ENCODE measurements at regions not wholly inside any gene's neighbourhood (a gene's known extent, or its start where the extent isn't known, plus 50 kb on each side); places are given as distances from the start of the nearest gene placed in this dataset.

DNA sequence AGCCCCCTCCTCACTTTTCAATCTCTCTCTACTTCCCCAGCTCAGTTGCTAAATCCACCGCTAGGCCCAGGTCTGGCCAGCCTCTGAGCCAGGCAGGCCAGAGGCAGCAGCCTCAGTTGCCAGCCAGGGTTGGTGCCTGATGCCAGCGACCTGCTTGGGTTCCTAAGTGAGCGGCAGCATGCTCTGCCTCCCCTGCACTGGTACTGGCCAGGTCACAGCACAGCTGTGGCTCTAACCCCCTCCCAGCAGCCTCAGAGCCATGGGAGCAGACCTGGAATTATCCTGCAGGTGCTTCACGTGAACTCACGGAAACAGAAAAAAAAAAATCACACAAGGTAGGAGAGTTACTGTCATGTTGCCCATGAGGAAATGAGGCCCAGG, 82.5 kb upstream of the ATF3 start:
- no peak for DNase-seq (ENCODE audit: low read depth in 2 of 2)

DNA sequence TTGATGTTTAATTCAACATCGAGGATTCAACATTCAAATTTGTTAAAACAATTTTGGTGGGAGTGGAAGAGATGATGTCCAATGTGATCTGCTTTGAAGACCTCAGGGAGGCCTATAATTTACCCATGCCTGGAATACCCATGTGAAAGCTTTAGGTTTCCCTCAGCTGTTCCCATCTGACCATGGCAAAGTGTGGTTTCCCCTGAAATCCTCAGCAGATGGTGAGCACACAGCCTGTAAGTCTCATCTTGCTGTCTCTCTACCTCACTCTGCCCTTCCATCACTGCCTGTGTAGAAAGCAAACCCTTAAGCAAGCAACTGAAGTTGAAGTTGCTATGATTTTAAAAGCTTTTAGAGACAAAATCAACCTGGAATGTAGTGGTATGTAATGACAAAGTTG, 80.1 kb upstream of the ATF3 start:
- no peak for DNase-seq (ENCODE audit: low read depth in 2 of 2)

- no peak for DNase-seq (ENCODE audit: low read depth in 2 of 2)
Measured at GRCh38 chr1:212529211-212529741, 79.3 kb upstream of the ATF3 start.

- no peak for DNase-seq (ENCODE audit: low read depth in 2 of 2)
Measured at GRCh38 chr1:212531267-212531666, 77.3 kb upstream of the ATF3 start.

- no peak for DNase-seq (ENCODE audit: low read depth in 2 of 2)
Measured at GRCh38 chr1:212531796-212532195, 76.8 kb upstream of the ATF3 start.

DNA sequence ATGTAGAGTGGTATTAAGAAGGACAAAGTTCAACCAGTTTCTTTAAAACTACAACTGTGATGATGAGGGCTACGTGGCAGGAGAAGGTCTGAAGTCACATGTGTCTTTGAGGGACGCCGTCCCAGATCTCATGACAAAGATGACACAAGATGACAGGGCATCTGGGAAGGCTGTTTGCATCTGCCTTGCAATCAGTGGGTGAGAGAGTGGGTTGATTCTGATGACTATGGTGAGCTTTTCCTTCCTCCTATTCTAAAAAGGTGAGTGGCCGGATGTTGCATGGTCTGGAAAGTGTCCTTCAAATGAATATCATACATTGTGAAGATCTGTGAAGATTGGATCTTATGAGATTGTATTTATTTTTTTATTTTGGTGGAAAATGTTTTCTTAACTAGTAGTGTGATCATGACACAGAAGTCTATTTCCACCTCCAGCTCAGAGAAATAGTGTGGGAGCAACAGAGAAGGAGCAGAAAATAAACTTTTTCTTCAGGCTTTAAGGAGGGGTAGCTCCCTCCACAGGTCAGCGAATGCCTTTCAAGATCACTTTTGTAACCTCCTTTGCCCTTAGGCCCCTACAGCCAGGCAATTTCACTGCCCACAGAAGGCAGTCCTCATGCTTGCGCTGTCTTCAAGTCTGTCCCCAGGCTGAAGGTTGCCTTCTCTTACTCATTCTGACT, 76.0 kb upstream of the ATF3 start:
- no peak for DNase-seq (ENCODE audit: low read depth in 2 of 2)

DNA sequence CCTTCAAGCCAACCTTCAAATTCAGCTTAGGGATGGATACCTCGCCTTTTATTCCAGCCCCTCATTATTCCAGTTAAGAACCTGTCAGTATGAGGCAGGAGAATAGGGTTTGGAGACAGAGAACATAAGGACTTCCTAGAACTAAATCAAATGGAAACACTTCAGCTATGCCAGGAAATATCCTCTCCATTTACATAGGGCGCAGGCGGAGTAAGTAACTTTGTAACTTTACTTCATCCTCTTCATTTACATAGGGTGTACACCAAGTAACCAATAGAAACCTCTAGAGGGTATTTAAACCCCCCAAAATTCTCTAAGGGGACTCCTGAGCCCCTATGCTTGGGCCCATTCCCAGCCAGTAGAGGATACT, 75.4 kb upstream of the ATF3 start:
- no peak for DNase-seq (ENCODE audit: low read depth in 2 of 2)

GRCh38 chr1:212536586-212536985, 72.0 kb upstream of the ATF3 start:
- DNase-seq (ENCODE audit: low read depth in 2 of 2), result no peak

GRCh38 chr1:212537610-212538009, 71.0 kb upstream of the ATF3 start:
- DNase-seq (ENCODE audit: low read depth in 2 of 2), result no peak

DNA sequence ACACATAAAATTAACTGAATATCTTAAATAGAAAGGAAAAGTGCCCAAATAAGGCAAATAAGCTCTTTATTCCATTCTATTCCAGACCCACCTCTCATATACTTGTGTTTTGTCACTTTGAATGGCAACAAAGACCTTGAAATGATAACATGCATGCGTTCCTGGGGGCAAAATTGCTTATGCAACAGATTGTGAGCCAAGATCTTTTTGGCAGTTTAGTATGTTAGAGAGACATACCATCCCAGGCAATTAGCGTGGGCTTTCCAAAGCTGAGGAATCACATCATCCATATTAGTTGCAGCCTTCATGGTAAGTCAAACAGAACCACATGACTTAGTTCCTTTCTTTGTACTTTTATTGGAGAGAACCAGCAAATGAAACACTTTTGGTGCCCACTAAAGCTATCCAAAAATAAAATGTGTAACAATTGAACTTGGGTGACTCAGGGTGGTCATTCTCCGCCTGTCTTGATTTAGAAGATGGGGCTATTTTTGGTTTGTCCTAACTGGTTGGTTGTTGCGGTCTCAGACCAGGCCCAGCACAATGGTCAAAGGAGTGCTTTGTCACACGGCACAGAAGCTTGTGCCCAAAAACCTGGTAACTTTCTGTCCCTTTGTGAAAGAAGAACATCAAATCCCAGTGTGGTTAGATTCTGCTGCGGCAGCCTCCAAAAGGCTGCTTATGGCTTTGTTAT, 68.7 kb upstream of the ATF3 start:
- DNase-seq (ENCODE audit: low read depth in 2 of 2), result no peak

DNA sequence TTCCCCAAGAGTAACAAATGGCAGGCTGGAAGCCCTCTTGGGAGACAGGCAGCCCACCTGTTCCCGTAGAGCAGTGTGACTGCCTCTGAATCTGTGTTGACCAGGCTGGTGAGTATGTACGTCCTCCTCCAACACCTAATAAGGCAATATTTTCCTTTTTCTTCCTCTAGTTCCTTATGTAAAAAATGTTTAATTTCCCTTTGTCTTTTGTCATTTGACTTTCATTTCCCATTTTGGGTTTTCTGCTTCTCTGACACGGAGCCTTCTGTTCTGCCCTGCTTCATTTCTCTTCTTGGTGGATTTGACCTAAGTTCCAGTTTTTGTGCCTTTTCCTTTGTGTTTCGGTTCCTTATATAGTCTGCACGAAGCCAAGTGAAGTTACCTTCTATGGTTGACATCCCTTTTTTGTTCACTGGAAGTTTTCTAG, 65.8 kb upstream of the ATF3 start:
- DNase-seq (ENCODE audit: low read depth in 2 of 2), result no peak

GRCh38 chr1:212544110-212544509, 64.5 kb upstream of the ATF3 start:
- DNase-seq (ENCODE audit: low read depth in 2 of 2), result no peak

DNA sequence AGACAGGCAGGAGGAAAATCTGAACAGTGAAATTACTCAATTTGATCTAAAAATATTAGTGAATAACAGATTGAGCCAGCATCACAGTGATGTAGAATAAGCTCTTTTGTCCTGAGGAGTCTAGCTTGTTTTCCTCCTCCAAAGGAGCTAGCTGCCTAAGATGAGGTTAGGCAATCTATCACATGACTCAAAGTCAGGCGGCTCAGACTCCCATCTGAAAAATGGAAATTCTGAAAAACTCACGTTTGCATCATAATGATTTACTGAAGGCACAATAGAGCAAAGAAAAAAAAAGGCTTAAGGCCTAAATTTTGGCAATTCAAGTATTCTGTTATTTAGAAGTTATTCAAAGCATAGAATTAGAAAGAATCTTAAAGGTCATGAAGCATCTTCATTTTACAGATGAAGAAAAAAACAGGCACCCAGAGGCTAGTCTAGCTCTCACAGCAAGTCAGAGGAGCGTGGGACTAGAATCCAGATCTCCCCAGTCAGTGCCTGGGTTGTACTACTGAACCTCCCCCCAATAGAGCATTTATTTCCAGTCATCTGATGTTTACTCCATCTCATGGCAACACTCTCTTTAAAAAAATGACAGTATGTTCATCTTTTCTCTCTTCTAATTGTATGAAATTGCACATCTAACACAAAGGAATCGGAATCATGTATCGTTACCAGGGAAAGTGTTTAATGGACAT, 62.5 kb upstream of the ATF3 start:
- no peak for DNase-seq (ENCODE audit: low read depth in 2 of 2)

- DNase-seq (ENCODE audit: low read depth in 2 of 2), result no peak
Measured at GRCh38 chr1:212549503-212550017, 59.0 kb upstream of the ATF3 start.

- DNase-seq (ENCODE audit: low read depth in 2 of 2), result no peak
Measured at GRCh38 chr1:212551929-212552328, 56.6 kb upstream of the ATF3 start.

- no peak for DNase-seq (ENCODE audit: low read depth in 2 of 2)
Measured at GRCh38 chr1:212553676-212554075, 54.9 kb upstream of the ATF3 start.

DNA sequence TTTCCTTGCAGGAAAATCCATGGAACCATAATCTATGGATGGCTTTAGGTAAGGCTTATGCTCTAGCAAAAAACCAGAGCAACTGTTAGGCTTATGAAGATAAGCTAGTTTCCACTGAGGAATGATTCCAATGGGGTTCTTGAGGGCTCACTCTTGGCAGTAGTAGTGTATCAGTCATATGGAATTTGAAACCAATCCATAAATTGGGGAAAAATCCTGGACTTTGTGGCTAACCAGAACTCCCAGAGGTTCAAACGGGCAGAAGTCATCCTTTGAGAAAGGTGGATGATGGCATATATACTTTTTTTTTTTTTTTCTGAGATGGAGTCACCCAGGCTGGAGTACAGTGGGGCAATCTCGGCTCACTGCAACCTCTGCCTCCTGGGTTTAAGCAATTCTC, 54.2 kb upstream of the ATF3 start:
- DNase-seq (ENCODE audit: low read depth in 2 of 2), result no peak

DNA sequence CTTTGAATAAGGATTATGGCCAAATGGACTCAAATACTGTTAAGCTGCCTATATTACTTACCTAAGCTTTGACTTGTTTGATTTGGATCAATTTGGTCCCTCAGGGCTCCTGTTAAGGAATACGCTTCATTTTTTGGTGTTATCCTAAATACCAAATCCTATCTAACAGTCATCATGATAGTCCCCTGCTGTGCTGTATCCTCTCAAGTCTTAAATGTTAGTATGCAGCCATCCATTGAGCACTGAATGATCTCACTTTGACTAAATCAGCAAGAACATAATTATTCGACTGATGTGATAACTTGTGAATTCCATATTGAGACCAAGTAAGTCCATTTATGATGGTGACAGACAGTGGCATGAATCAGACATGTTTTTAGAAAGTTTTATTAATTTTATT, 53.1 kb upstream of the ATF3 start:
- DNase-seq (ENCODE audit: low read depth in 2 of 2), result no peak

DNA sequence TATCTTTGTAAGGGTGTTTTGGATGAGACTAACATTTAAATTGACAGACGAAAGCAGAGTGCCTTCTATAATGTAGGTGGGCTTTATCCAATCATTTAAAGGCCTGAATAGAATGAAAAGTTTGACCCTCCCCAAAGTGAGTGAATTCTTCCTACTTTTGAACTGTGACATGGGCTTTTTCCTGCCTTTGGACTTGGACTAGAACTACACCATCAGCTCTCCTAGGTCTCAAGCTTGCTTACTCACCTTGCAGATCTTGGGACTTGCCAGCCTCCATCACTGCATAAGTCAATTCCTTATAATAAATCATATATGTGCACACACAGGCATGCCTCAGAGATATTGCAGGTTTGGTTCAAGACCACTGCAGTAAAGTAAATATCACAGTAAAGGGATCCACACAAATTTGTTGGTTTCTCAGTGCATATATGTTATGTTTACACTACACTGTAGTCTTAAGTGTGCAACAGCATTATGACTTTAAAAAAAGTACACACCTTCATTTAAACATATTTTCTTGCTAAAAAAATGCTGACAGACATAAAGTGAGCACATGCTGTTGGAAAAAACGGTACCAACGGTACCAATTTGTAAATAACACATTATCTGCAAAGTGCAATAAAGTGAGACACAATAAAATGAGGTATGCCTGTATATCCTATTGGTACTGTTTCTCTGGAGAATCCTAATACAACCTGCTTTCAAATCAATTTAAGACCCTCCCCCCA, 51.6 kb upstream of the ATF3 start:
- DNase-seq (ENCODE audit: low read depth in 2 of 2), result no peak

GRCh38 chr1:212557739-212558692, 50.5 kb upstream of the ATF3 start:
- DNase-seq (ENCODE audit: low read depth in 2 of 2), result no peak

Measured in stimulated activated CD8-positive, alpha-beta memory T cell treated with anti-CD3 and anti-CD28 coated beads, Interleukin-15, amount 100 ng/mL, for 48 hours (primary cell).